ENCODE measurements at regions not wholly inside any gene's neighbourhood (a gene's known extent, or its start where the extent isn't known, plus 50 kb on each side); places are given as distances from the start of the nearest gene placed in this dataset.
A peak's percentile ranks its signal among the peaks of the same experiment; 100 is the strongest.

DNA sequence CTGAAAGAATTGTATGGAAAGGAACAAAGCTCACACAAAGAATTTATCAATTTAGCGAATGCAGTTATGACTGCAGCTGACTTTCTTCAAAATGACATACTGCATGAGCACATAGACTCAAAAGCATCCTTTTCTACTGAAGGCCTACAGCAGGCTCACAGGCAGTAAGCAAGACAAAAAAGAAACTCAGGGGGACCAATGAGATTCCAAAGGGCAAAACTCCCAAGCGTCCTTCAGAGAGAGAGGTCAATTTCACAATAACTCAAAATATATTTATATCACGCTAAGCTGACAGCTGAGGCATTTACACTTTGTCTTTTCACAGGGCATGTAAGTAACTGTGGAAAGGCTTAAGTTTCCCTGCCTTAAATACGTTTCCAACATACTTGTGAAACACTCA is 427.9 kb upstream of the RASGRP1 start:
- Histone ChIP-seq H3K27ac (ENCODE audit: low read depth in 1 of 2, low read length in 1 of 2) (peak overlapping the region in 1 of 2 donors; percentile 2), H3K9ac (ENCODE audit: insufficient read depth in 1 of 2, low read length in 2 of 2) (no peak overlapping the region), H3K4me1 (ENCODE audit: control insufficient read depth in 5 of 5, insufficient read depth in 5 of 5, low read length in 5 of 5) (peaks cover 1 to 53% (median 26%) of the 10 kb centered on the region in 5 donors), H3K27me3 (ENCODE audit: control insufficient read depth in 3 of 3, insufficient read depth in 3 of 3, low read length in 2 of 3) (no peaks in the 10 kb centered on the region), H3K36me3 (ENCODE audit: control insufficient read depth in 4 of 4, insufficient read depth in 4 of 4, low read length in 4 of 4) (no peaks in the 10 kb centered on the region), H3K9me3 (ENCODE audit: control insufficient read depth in 4 of 4, insufficient read depth in 3 of 4, low read length in 3 of 4) (no peaks in the 10 kb centered on the region), H3K4me3 (no peak overlapping the region)
- DNase-seq (peak in 2 of 3 donors; percentile 61 to 71), ATAC-seq (ENCODE audit: insufficient read depth, low FRiP score) (no peak)
- TF ChIP-seq, protein P1, sequence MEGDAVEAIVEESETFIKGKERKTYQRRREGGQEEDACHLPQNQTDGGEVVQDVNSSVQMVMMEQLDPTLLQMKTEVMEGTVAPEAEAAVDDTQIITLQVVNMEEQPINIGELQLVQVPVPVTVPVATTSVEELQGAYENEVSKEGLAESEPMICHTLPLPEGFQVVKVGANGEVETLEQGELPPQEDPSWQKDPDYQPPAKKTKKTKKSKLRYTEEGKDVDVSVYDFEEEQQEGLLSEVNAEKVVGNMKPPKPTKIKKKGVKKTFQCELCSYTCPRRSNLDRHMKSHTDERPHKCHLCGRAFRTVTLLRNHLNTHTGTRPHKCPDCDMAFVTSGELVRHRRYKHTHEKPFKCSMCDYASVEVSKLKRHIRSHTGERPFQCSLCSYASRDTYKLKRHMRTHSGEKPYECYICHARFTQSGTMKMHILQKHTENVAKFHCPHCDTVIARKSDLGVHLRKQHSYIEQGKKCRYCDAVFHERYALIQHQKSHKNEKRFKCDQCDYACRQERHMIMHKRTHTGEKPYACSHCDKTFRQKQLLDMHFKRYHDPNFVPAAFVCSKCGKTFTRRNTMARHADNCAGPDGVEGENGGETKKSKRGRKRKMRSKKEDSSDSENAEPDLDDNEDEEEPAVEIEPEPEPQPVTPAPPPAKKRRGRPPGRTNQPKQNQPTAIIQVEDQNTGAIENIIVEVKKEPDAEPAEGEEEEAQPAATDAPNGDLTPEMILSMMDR (IDR thresholded peaks at IDR 0.05; ENCODE audit: control extremely low read depth, extremely low read depth) = no peak
- WGBS, 2 donors = 75 to 86% methylated on average over 4 of the region's 4 CpGs

DNA sequence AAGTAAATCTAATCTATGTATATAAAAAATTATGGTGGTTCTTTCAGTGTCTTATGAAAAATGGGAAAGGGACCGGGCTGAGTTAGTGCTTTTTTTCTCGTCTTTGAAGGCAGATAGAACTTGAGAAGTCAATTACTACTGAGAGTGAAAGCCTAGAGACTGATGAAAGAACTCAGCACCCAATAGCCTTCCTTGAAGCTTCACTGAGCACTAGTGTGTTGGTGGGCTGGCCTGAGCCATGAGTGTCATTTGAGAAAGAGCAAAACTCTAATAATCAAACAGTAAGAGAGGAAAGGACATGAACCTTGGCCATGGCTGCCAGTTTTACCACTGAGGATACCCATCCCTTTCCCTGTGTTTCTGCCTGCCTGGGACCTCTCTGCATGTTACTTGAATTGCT is 428.3 kb upstream of the RASGRP1 start:
- TF ChIP-seq, protein P1 (IDR thresholded peaks at IDR 0.05; ENCODE audit: control extremely low read depth, extremely low read depth) = no peak
- Histone ChIP-seq H3K27me3 (ENCODE audit: control insufficient read depth in 3 of 3, insufficient read depth in 3 of 3, low read length in 2 of 3) (no peaks in the 10 kb centered on the region), H3K36me3 (ENCODE audit: control insufficient read depth in 4 of 4, insufficient read depth in 4 of 4, low read length in 4 of 4) (no peaks in the 10 kb centered on the region), H3K4me3 (no peak overlapping the region), H3K9me3 (ENCODE audit: control insufficient read depth in 4 of 4, insufficient read depth in 3 of 4, low read length in 3 of 4) (no peaks in the 10 kb centered on the region), H3K27ac (ENCODE audit: low read depth in 1 of 2, low read length in 1 of 2) (no peak overlapping the region), H3K9ac (ENCODE audit: insufficient read depth in 1 of 2, low read length in 2 of 2) (no peak overlapping the region), H3K4me1 (ENCODE audit: control insufficient read depth in 5 of 5, insufficient read depth in 5 of 5, low read length in 5 of 5) (peaks cover 1 to 53% (median 26%) of the 10 kb centered on the region in 5 donors)
- peak in 1 of 3 donors; percentile 25 for DNase-seq
- no peak for ATAC-seq (ENCODE audit: insufficient read depth, low FRiP score)
- WGBS, 2 donors = 88 to 91% methylated on average over 2 of the region's 2 CpGs

DNA sequence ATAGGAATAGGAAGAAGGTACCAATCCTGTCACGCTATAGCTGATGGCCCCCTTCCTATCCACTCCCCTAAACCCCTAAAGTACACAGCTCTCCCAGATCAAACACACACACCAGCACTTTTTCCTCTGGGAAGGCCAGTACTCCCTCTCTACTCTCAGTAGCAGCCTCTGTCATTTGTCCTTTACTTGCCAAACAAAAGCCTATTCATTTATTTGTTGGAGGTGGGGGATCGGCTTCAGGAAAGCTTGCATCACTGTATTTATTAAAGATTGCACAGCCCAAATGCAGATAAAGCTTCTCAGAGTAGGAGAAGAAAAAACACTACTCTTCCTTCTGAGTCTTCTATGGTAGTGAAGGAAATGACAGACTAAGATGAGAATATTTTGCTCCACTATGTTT is 429.7 kb upstream of the RASGRP1 start:
- Histone ChIP-seq H3K27me3 (ENCODE audit: control insufficient read depth in 3 of 3, insufficient read depth in 3 of 3, low read length in 2 of 3) (no peaks in the 10 kb centered on the region), H3K9me3 (ENCODE audit: control insufficient read depth in 4 of 4, insufficient read depth in 3 of 4, low read length in 3 of 4) (no peaks in the 10 kb centered on the region), H3K9ac (ENCODE audit: insufficient read depth in 1 of 2, low read length in 2 of 2) (no peak overlapping the region), H3K36me3 (ENCODE audit: control insufficient read depth in 4 of 4, insufficient read depth in 4 of 4, low read length in 4 of 4) (no peaks in the 10 kb centered on the region), H3K27ac (ENCODE audit: low read depth in 1 of 2, low read length in 1 of 2) (no peak overlapping the region), H3K4me1 (ENCODE audit: control insufficient read depth in 5 of 5, insufficient read depth in 5 of 5, low read length in 5 of 5) (peaks cover 1 to 53% (median 26%) of the 10 kb centered on the region in 5 donors), H3K4me3 (no peak overlapping the region)
- DNase-seq (peak in 2 of 3 donors; percentile 24 to 28), ATAC-seq (ENCODE audit: insufficient read depth, low FRiP score) (no peak)
- 78 to 90% methylated on average over 2 of the region's 2 CpGs for WGBS, 2 donors
- TF ChIP-seq, protein P1 (IDR thresholded peaks at IDR 0.05; ENCODE audit: control extremely low read depth, extremely low read depth) = no peak

DNA sequence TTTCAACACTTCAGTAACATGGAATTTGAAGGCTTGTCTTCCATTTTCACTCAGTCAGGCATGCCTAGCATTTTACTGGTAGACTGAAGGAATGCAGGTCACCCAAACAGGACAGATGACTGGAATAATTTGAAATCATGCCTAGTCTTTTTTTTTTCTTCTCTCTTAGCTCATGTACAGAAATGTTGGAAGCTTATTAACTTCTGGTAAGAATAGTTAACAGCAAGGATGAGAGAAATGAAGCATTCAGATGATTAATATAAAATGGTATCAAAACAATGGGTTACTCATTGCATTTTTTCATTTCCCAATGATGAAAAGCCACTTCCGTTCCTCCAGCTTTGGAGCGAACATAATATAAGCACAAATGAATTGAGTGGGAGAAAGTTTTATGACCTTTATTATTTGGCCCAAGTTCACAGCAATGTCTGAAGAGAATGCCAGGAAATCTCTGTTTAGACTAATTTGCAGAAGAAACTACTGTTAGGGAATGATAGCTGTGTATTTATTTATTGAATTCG is 431.6 kb upstream of the RASGRP1 start:
- Histone ChIP-seq H3K4me3 (no peak overlapping the region), H3K36me3 (ENCODE audit: control insufficient read depth in 4 of 4, insufficient read depth in 4 of 4, low read length in 4 of 4) (no peaks in the 10 kb centered on the region), H3K9me3 (ENCODE audit: control insufficient read depth in 4 of 4, insufficient read depth in 3 of 4, low read length in 3 of 4) (no peaks in the 10 kb centered on the region), H3K27ac (ENCODE audit: low read depth in 1 of 2, low read length in 1 of 2) (peak overlapping the region in 1 of 2 donors; percentile 14), H3K27me3 (ENCODE audit: control insufficient read depth in 3 of 3, insufficient read depth in 3 of 3, low read length in 2 of 3) (no peaks in the 10 kb centered on the region), H3K4me1 (ENCODE audit: control insufficient read depth in 5 of 5, insufficient read depth in 5 of 5, low read length in 5 of 5) (peaks cover 1 to 47% (median 26%) of the 10 kb centered on the region in 5 donors), H3K9ac (ENCODE audit: insufficient read depth in 1 of 2, low read length in 2 of 2) (no peak overlapping the region)
- ATAC-seq (ENCODE audit: insufficient read depth, low FRiP score) = peak; percentile 41
- WGBS, 2 donors = 47 to 68% methylated on average over 3 of the region's 3 CpGs
- TF ChIP-seq, protein P1 (IDR thresholded peaks at IDR 0.05; ENCODE audit: control extremely low read depth, extremely low read depth) = no peak
- DNase-seq = peak in 2 of 3 donors; percentile 93 to 95
